ENCODE measurements at regions not wholly inside any gene's neighbourhood (a gene's known extent, or its start where the extent isn't known, plus 50 kb on each side); places are given as distances from the start of the nearest gene placed in this dataset.
"Not testable (repeated sequence)": the region's sequence is repeated elsewhere in the genome, so short reads cannot be mapped to it uniquely, and the experiment has no call there.

GRCh38 chr4:45420091-45420674, 693.8 kb upstream of the GNPDA2 start:
- H3K27me3 ChIP-seq (ENCODE audit: insufficient read depth, low read length, poor library complexity); H3K9ac ChIP-seq (ENCODE audit: low read length); H3K4me3 ChIP-seq (ENCODE audit: low read length); H4K5ac ChIP-seq (ENCODE audit: low read length); H3K79me2 ChIP-seq (ENCODE audit: control insufficient read depth, insufficient read depth, low read length); H2BK120ac ChIP-seq (ENCODE audit: low read depth, low read length); H2AK5ac ChIP-seq (ENCODE audit: low read length); H3K23ac ChIP-seq (ENCODE audit: low read length); H2BK5ac ChIP-seq (ENCODE audit: low read length); H3K79me1 ChIP-seq (ENCODE audit: low read length); H3K27ac ChIP-seq (ENCODE audit: low read depth, low read length); H3K18ac ChIP-seq (ENCODE audit: low read length); H4K8ac ChIP-seq (ENCODE audit: low read depth, low read length); H3K4me1 ChIP-seq (ENCODE audit: control insufficient read depth, low read depth, low read length); H3K4ac ChIP-seq (ENCODE audit: low read depth, low read length); H2BK15ac ChIP-seq (replicated peaks; ENCODE audit: low read depth); DNase-seq; H3K4me2 ChIP-seq (ENCODE audit: low read length); H3K36me3 ChIP-seq (ENCODE audit: control insufficient read depth, insufficient read depth, low read length); H3K56ac ChIP-seq (ENCODE audit: low read length): not testable (repeated sequence)
- no CpG with 5 or more reads among the region's 21 CpGs for WGBS (ENCODE audit: extremely low coverage, insufficient coverage, low lambda C conversion rate)

GRCh38 chr4:45410701-45411210, 684.4 kb upstream of the GNPDA2 start:
- H2BK15ac ChIP-seq (replicated peaks; ENCODE audit: low read depth): no peak overlapping the region
- no peaks in the 10 kb centered on the region for H3K79me2 ChIP-seq (ENCODE audit: control insufficient read depth, insufficient read depth, low read length)
- no peak overlapping the region for H2AK5ac ChIP-seq (ENCODE audit: low read length)
- no peaks in the 10 kb centered on the region for H3K4me1 ChIP-seq (ENCODE audit: control insufficient read depth, low read depth, low read length)
- no peak overlapping the region for H3K18ac ChIP-seq (ENCODE audit: low read length)
- H3K27ac ChIP-seq (ENCODE audit: low read depth, low read length): no peak overlapping the region
- H4K8ac ChIP-seq (ENCODE audit: low read depth, low read length): no peak overlapping the region
- H3K56ac ChIP-seq (ENCODE audit: low read length): no peak overlapping the region
- DNase-seq: no peak
- H4K5ac ChIP-seq (ENCODE audit: low read length): no peak overlapping the region
- no peaks in the 10 kb centered on the region for H3K79me1 ChIP-seq (ENCODE audit: low read length)
- H3K4me2 ChIP-seq (ENCODE audit: low read length): no peak overlapping the region
- no peak overlapping the region for H3K4me3 ChIP-seq (ENCODE audit: low read length)
- no peaks in the 10 kb centered on the region for H3K36me3 ChIP-seq (ENCODE audit: control insufficient read depth, insufficient read depth, low read length)
- no peak overlapping the region for H3K4ac ChIP-seq (ENCODE audit: low read depth, low read length)
- no peak overlapping the region for H3K23ac ChIP-seq (ENCODE audit: low read length)
- H3K27me3 ChIP-seq (ENCODE audit: insufficient read depth, low read length, poor library complexity): no peaks in the 10 kb centered on the region
- no peak overlapping the region for H3K9ac ChIP-seq (ENCODE audit: low read length)
- H2BK120ac ChIP-seq (ENCODE audit: low read depth, low read length): no peak overlapping the region
- no peak overlapping the region for H2BK5ac ChIP-seq (ENCODE audit: low read length)
- WGBS (ENCODE audit: extremely low coverage, insufficient coverage, low lambda C conversion rate): no CpG with 5 or more reads among the region's 5 CpGs

GRCh38 chr4:45409536-45409935, 683.2 kb upstream of the GNPDA2 start:
- Histone ChIP-seq H3K79me1 (ENCODE audit: low read length) (no peaks in the 10 kb centered on the region), H3K4me1 (ENCODE audit: control insufficient read depth, low read depth, low read length) (no peaks in the 10 kb centered on the region), H3K4ac (ENCODE audit: low read depth, low read length) (no peak overlapping the region), H2BK120ac (ENCODE audit: low read depth, low read length) (no peak overlapping the region), H3K79me2 (ENCODE audit: control insufficient read depth, insufficient read depth, low read length) (no peaks in the 10 kb centered on the region), H3K4me3 (ENCODE audit: low read length) (no peak overlapping the region), H3K27me3 (ENCODE audit: insufficient read depth, low read length, poor library complexity) (no peaks in the 10 kb centered on the region), H3K23ac (ENCODE audit: low read length) (no peak overlapping the region), H3K4me2 (ENCODE audit: low read length) (no peak overlapping the region), H3K56ac (ENCODE audit: low read length) (no peak overlapping the region), H4K5ac (ENCODE audit: low read length) (no peak overlapping the region), H2AK5ac (ENCODE audit: low read length) (no peak overlapping the region), H2BK15ac (replicated peaks; ENCODE audit: low read depth) (no peak overlapping the region), H4K8ac (ENCODE audit: low read depth, low read length) (no peak overlapping the region), H3K27ac (ENCODE audit: low read depth, low read length) (no peak overlapping the region), H3K18ac (ENCODE audit: low read length) (no peak overlapping the region), H3K36me3 (ENCODE audit: control insufficient read depth, insufficient read depth, low read length) (no peaks in the 10 kb centered on the region), H2BK5ac (ENCODE audit: low read length) (no peak overlapping the region), H3K9ac (ENCODE audit: low read length) (no peak overlapping the region)
- WGBS (ENCODE audit: extremely low coverage, insufficient coverage, low lambda C conversion rate): no CpG with 5 or more reads among the region's 1 CpG
- no peak for DNase-seq

GRCh38 chr4:45408996-45409395, 682.6 kb upstream of the GNPDA2 start:
- Histone ChIP-seq H4K5ac (ENCODE audit: low read length) (no peak overlapping the region), H3K27me3 (ENCODE audit: insufficient read depth, low read length, poor library complexity) (no peaks in the 10 kb centered on the region), H3K4me3 (ENCODE audit: low read length) (no peak overlapping the region), H3K79me2 (ENCODE audit: control insufficient read depth, insufficient read depth, low read length) (no peaks in the 10 kb centered on the region), H3K9ac (ENCODE audit: low read length) (no peak overlapping the region), H3K27ac (ENCODE audit: low read depth, low read length) (no peak overlapping the region), H3K4me1 (ENCODE audit: control insufficient read depth, low read depth, low read length) (no peaks in the 10 kb centered on the region), H3K4ac (ENCODE audit: low read depth, low read length) (no peak overlapping the region), H2BK5ac (ENCODE audit: low read length) (no peak overlapping the region), H2BK15ac (replicated peaks; ENCODE audit: low read depth) (no peak overlapping the region), H3K4me2 (ENCODE audit: low read length) (no peak overlapping the region), H3K79me1 (ENCODE audit: low read length) (no peaks in the 10 kb centered on the region), H3K18ac (ENCODE audit: low read length) (no peak overlapping the region), H2BK120ac (ENCODE audit: low read depth, low read length) (no peak overlapping the region), H3K36me3 (ENCODE audit: control insufficient read depth, insufficient read depth, low read length) (no peaks in the 10 kb centered on the region), H4K8ac (ENCODE audit: low read depth, low read length) (no peak overlapping the region), H3K23ac (ENCODE audit: low read length) (no peak overlapping the region), H3K56ac (ENCODE audit: low read length) (no peak overlapping the region), H2AK5ac (ENCODE audit: low read length) (no peak overlapping the region)
- DNase-seq: no peak
- WGBS (ENCODE audit: extremely low coverage, insufficient coverage, low lambda C conversion rate): no CpG with 5 or more reads among the region's 2 CpGs

GRCh38 chr4:45399116-45399515, 672.8 kb upstream of the GNPDA2 start:
- no peaks in the 10 kb centered on the region for H3K36me3 ChIP-seq (ENCODE audit: control insufficient read depth, insufficient read depth, low read length)
- H2BK15ac ChIP-seq (replicated peaks; ENCODE audit: low read depth): no peak overlapping the region
- no CpG with 5 or more reads among the region's 3 CpGs for WGBS (ENCODE audit: extremely low coverage, insufficient coverage, low lambda C conversion rate)
- H3K9ac ChIP-seq (ENCODE audit: low read length): no peak overlapping the region
- H4K5ac ChIP-seq (ENCODE audit: low read length): no peak overlapping the region
- no peaks in the 10 kb centered on the region for H3K4me1 ChIP-seq (ENCODE audit: control insufficient read depth, low read depth, low read length)
- H3K23ac ChIP-seq (ENCODE audit: low read length): no peak overlapping the region
- H3K56ac ChIP-seq (ENCODE audit: low read length): no peak overlapping the region
- H3K4me2 ChIP-seq (ENCODE audit: low read length): no peak overlapping the region
- H2AK5ac ChIP-seq (ENCODE audit: low read length): no peak overlapping the region
- H3K27ac ChIP-seq (ENCODE audit: low read depth, low read length): no peak overlapping the region
- no peaks in the 10 kb centered on the region for H3K79me2 ChIP-seq (ENCODE audit: control insufficient read depth, insufficient read depth, low read length)
- H3K79me1 ChIP-seq (ENCODE audit: low read length): no peaks in the 10 kb centered on the region
- DNase-seq: no peak
- H3K18ac ChIP-seq (ENCODE audit: low read length): no peak overlapping the region
- H2BK5ac ChIP-seq (ENCODE audit: low read length): no peak overlapping the region
- H2BK120ac ChIP-seq (ENCODE audit: low read depth, low read length): no peak overlapping the region
- no peak overlapping the region for H3K4ac ChIP-seq (ENCODE audit: low read depth, low read length)
- H3K27me3 ChIP-seq (ENCODE audit: insufficient read depth, low read length, poor library complexity): no peaks in the 10 kb centered on the region
- H4K8ac ChIP-seq (ENCODE audit: low read depth, low read length): no peak overlapping the region
- H3K4me3 ChIP-seq (ENCODE audit: low read length): no peak overlapping the region

- Histone ChIP-seq H3K23ac (ENCODE audit: low read length) (no peak overlapping the region), H2BK5ac (ENCODE audit: low read length) (no peak overlapping the region), H2BK15ac (replicated peaks; ENCODE audit: low read depth) (no peak overlapping the region), H3K56ac (ENCODE audit: low read length) (no peak overlapping the region), H3K36me3 (ENCODE audit: control insufficient read depth, insufficient read depth, low read length) (no peaks in the 10 kb centered on the region), H2AK5ac (ENCODE audit: low read length) (no peak overlapping the region), H3K79me2 (ENCODE audit: control insufficient read depth, insufficient read depth, low read length) (no peaks in the 10 kb centered on the region), H3K4me1 (ENCODE audit: control insufficient read depth, low read depth, low read length) (no peaks in the 10 kb centered on the region), H3K4me3 (ENCODE audit: low read length) (no peak overlapping the region), H2BK120ac (ENCODE audit: low read depth, low read length) (no peak overlapping the region), H3K27me3 (ENCODE audit: insufficient read depth, low read length, poor library complexity) (no peaks in the 10 kb centered on the region), H3K9ac (ENCODE audit: low read length) (no peak overlapping the region), H4K8ac (ENCODE audit: low read depth, low read length) (no peak overlapping the region), H4K5ac (ENCODE audit: low read length) (no peak overlapping the region), H3K27ac (ENCODE audit: low read depth, low read length) (no peak overlapping the region), H3K79me1 (ENCODE audit: low read length) (no peaks in the 10 kb centered on the region), H3K4ac (ENCODE audit: low read depth, low read length) (no peak overlapping the region), H3K18ac (ENCODE audit: low read length) (no peak overlapping the region), H3K4me2 (ENCODE audit: low read length) (no peak overlapping the region)
- DNase-seq: no peak
These were observed 659.0 kb upstream of the GNPDA2 start for GRCh38 chr4:45385306-45385705.

Measured in mesendoderm (in vitro differentiated cells).